Kidney tubule cell (primary cell): ENCODE measurements at regions not wholly inside any gene's neighbourhood (a gene's known extent, or its start where the extent isn't known, plus 50 kb on each side); places are given as distances from the start of the nearest gene placed in this dataset.

Source experiments
- DNase-seq: peaks from one replicate; pipeline ENCODE4 v3.0.0-alpha.2; 2018; ENCODE audit warnings: low spot score

DNA sequence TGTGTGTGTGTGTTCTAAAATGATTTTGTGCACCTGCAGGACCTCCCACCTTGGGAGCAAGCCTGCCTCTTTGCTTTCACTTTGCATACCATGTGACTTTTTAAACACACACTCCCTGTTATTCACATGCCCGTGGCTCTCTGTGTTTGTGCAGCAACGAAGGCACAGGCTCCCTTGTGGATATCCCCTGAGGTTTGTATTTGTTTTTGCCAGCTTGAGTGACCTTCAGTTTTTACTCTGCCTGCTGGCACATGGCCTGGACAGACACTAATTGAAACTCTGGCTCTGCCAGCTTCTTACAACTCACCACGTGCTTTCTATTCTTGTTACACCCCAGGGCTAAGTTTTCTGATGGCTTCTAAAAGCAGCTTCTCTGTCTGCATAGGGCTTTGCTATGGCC lies 885.8 kb downstream of the SH3BGRL start:
- peak; percentile 2 for DNase-seq

DNA sequence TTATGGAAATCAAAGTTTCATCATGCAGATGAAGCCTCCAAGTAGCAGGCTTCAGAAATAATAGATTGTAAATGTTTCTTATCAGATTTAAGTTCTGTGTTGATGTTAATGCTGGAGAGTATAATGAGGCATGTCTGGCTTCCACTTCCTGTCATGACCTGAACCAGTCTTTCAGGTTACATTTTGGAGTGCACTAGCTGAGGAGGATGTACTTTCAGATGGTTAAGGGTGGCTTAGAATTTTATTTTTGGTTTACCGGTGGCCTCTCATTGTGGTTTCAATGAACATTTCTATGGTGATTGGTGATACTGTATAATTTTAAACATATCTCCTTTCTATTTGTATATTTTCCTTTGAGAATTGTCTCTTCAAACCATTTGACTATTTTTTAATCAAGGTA lies 890.4 kb downstream of the SH3BGRL start:
- no peak for DNase-seq

DNA sequence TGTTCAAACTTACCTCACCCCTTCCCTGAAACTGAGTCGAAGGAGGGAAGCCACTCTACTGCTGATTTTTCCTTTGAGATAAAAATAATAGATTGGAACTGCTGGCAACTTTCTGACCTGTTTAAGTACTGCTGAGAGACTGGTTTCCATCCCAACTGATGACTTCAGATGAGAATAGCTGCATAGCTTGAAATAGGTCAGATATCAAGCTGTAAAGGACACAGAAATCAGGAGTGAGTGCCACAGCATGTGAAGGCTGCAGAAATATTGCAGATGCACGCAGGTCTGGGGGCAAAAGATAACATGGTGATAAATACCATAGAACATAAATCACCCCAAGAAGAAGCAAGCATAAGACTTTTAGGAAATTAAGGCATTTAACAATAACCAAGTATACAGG lies 923.2 kb downstream of the SH3BGRL start:
- no peak for DNase-seq

DNA sequence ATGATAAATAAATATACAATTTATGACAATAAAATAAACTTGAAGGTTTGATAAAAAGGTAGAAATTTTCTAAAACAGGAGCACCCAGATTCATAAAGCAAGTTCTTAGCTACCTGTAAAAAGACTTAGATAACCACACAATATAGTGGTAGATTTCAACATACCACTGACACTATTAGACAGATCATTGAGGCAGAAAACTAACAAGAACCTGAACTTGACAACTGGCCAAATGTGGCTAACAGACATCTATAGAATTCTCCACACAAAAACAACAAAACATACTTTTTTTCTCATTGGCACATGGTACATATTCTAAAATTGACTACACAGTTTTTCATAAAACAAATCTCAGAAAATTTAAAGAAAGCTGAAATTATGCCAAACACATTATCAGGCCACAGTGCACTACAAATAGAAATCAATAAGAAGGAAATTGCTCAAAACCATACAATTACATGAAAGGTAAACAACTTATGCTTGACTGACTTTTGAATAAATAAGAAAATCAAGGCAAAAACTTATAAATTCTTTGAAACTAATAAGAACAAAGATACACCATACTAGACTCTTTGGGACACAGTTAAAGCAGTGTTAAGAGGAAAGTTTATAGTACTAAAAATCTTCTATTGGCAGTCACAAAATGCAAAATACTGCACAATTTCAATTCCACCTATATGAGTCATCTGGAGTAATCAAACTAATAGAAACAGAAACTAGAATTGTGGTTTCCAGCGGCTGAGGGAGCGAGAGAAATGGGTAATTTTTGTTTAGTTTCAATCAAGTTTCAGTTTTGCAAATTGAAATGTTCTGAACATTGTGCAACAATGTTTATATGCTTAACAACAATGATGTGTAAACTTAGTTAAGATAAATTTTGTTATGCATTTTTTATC lies 925.6 kb downstream of the SH3BGRL start:
- DNase-seq, result peak; percentile 7

DNA sequence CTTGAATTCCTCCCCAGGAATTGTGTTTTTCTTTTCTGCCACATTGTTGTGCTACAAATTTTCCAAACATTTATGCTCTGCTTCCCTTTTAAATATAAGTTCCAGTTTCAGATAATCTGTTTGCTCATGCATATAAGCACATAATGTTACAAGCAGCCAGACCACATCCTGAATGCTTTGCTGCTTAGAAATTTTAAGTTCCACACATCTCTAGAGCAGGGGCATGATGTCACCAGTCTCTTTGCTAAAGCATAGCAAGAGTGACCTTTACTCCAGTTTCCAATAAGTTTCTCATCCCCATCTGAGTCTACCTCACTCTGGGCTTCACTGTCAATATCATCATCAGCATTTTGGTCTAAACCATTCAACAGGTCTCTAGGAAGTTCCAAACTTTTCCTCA lies 932.5 kb downstream of the SH3BGRL start:
- DNase-seq, result peak; percentile 63

DNA sequence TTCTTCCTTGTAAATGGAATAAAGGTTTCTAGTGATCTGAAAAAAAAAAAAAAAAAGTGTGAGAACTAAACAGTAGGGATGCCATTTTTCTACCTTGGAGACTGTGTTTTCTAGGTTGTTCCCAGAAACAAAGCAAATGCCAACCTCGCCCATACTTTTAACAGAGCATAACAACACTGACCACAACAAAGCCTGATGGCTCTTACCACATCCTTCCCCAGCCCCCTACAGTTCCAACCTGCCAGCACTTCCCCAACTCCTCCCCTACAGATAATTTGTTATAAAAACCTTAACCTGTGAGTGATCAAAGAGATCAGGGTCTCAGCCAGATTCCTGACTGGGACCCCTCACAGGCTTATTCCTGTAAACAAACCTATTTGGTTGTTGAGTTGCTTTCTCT lies 940.0 kb downstream of the SH3BGRL start:
- peak; percentile 9 for DNase-seq

DNA sequence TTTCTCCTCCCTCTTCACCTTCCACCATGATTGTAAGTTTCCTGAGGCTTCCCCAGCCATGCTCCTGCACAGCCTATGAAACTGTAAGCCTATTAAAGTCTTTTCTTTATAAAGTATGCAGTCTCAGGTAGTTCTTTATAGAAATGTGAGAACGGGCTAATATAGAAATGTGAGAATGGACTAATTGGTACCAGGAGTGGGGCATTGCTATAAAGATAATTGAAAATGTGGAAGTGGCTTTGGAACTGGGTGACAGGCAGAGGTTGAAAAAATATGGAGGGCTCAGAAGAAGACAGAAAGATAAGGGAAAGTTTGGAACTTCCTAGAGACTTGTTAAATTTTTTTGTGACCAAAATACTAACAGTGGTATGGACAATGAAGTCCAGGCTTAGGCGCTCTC lies 959.3 kb downstream of the SH3BGRL start:
- DNase-seq, result no peak

DNA sequence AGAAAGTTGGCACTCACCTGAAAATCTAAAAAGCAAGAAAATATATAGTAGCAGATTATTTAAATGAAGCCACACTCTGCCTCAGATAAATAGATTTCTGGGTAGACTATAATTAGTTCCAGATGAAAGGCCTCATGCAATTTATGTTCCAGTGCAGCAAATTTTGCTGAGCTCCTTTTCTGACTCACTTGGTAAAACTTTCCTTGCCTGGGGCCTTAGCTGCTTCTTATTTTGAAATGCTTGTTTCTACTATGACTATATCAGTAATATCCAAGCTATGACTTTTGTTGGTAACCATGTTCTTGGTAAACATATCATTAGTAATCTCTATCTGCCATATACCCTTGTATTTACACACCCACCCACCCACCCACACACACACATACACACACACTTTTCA lies 961.8 kb downstream of the SH3BGRL start:
- peak; percentile 11 for DNase-seq

DNA sequence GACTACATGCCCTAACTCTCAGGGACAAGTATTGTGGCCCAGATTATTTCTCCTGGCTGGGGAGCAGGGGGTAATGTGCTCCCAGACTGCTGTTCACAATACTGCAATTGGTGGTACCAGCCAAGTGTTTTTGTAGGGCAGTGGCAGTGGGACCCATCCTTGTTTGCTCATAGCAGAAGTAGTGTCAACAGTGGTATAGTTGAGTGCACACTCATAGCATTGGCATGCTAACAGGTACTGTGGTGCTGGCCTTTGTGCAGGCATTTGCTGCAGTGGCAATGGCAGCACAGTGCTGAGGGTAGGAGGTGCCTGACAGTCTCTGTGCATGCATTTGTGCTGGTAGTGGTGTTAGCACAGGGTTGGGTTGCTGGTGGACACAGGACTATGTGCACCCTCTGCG lies 995.0 kb downstream of the SH3BGRL start:
- no peak for DNase-seq

DNA sequence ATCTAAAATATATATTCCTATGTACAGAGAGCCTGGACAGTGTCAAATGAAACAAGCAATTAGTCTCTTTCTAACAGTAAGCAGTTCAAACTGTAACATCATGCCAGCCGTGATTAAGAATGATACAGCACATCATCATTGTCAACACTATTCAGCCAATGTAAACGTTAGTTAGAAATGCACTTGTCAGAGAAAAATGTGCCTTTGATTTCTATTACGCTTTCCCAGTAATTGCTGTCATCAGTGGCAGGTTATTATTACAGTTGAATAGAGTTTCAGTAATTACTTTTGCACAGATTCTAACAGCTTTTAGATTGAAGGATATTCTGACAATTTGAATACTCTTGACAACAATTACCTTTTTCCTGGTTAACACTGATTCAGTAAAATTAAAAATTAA lies 1007.1 kb downstream of the SH3BGRL start:
- DNase-seq, result no peak

DNA sequence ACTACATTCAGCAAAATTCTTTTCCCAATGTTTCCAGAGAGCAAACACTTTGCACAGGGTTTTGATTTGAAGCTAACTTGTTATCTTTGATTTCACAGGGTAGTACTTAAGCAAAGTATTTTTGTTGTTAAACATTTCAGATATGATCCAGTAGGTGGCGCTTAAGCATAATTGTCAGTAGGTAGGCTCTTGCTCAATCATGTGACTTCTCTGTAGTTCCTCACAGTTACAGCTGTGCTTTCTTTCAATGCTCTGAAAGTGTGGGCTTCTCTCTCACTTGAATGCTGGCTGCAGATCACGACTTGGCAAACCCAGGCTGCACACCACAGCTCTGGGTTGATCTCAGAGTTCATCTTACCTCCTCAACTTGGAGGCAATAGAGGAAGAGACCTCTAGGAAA lies 1016.5 kb downstream of the SH3BGRL start:
- DNase-seq, result peak; percentile 54

DNA sequence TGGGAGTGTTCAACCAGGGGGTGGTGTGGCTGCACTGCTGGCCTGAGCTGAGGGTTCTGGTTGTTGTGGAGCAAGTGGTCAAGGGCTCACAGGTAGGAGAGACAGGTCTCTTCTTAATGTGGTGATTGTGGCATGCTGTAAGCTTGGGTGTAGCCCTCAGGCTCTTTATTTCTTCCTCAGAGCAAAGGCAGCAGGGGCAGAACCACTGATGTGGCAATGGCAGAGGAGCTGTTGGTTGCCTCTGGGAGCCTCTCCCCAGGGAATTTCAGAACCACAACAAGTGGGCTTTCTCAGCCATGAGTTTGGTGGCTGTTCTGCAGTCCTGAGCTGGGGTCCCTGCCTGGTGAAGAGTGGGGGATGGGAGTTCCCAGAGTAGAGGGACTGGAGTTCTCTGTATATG lies 1017.2 kb downstream of the SH3BGRL start:
- DNase-seq, result no peak

DNA sequence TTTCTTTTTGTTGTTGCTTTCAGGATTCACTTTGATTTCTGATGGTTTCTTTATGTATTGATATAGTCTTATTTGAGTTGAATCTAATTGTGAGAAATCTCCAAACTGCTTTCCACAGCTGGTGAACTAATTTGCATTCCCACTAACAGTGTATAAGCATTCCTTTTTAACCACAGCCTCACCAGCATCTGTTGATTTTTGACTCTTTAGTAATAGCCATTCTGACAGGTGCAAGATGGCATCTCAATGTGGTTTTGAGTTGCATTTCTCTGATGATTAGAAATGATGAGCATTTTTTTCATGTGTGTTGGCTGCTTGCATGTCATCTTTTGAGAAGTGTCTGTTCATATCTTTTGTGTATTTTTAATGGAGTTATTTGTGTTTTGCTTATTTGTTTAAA lies 1023.1 kb downstream of the SH3BGRL start:
- peak; percentile 37 for DNase-seq

DNA sequence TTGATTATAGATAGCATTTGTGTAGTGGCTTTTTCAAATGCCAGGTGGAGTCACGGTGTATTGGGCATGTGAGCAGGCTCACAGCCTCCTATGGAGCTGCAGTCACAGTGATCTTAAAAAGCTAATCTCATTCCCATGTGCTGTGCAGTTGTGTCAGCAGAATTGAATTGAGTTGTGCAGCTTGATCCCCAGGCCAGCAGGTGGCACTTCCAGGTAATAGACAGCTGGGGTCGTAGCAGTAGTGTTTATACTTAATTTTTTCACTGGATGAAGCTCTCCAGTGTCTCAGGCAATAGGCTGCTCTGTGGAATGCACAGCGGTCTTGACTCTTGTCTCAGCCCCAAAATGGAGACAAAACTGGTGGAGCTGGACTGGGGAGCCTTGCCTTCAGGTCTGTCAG lies 1028.1 kb downstream of the SH3BGRL start:
- peak; percentile 1 for DNase-seq

DNA sequence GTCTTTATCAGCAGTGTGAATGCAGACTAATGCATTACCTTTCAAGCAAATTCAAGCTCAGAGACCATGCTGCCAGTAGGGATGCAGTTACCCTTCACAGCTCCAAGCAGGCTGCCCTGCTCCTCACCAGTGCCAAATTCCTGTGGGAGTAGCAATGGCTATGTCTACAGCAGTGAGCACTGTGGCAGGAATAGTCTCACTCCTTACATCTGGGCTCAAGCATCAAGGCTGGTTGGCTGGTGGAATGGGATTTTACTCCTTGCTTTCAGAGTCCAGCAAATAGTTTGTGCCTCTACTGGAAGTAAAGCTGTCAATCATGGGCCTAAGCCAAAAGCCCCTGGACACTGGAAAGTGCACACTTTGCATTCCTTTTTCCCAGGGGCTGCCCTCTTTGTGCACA lies 1030.8 kb downstream of the SH3BGRL start:
- DNase-seq, result no peak

DNA sequence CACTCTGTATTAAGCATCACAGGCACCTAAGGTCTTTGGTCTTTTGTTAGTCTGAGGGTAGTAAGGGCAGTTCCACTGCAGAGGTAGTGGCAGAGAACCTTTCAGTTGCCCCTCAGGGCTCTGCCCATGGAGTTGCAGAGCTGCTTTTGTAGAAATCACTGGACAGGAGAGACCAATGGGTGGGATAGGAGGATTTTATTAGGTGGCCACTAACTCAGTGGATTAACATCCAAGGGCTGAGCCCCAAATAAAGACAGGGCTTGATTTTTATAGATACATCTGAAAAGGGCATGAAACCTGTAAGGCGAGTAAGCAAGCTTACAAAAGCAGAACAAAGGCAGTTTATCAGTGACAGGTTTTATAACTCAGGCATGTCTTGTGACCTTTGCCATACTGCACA lies 1035.4 kb downstream of the SH3BGRL start:
- DNase-seq, result no peak
